Left ventricle myocardium inferior (tissue), 1 donor: ENCODE measurements at regions not wholly inside any gene's neighbourhood (a gene's known extent, or its start where the extent isn't known, plus 50 kb on each side); places are given as distances from the start of the nearest gene placed in this dataset.
"Not testable (repeated sequence)": the region's sequence is repeated elsewhere in the genome, so short reads cannot be mapped to it uniquely, and the experiment has no call there.

Experiments used
- DNase-seq: peaks from one replicate; pipeline ENCODE4 v3.0.0-alpha.2; 2020
- H3K27ac ChIP-seq: fragments of 200-600 bp; replicated peaks from 2 replicates; pipeline ENCODE4 v1.8.0; 2021
- H3K27me3 ChIP-seq: fragments of 200-600 bp; 2 replicates; pipeline ENCODE4 v1.8.0; 2021; ENCODE audit warnings: low read depth
- H3K36me3 ChIP-seq: fragments of 200-600 bp; 2 replicates; pipeline ENCODE4 v1.8.0; 2021
- H3K4me1 ChIP-seq: fragments of 200-600 bp; 2 replicates; pipeline ENCODE4 v1.8.0; 2021
- H3K4me3 ChIP-seq: fragments of 200-600 bp; 2 replicates; pipeline ENCODE4 v1.8.0; 2021; ENCODE audit warnings: mild to moderate bottlenecking, moderate library complexity
- H3K9me3 ChIP-seq: fragments of 200-600 bp; replicated peaks from 2 replicates; pipeline ENCODE4 v1.8.0; 2021
- CTCF ChIP-seq: fragments of 200-600 bp; IDR thresholded peaks from 2 replicates; pipeline ENCODE4 v1.8.0; 2021; ENCODE audit warnings: antibody characterized with exemption, mild to moderate bottlenecking, borderline replicate concordance
- intact Hi-C: fragments of 100-400 bp; cut with micrococcal nuclease; formaldehyde crosslinking; loops from one replicate; pipeline ENCODE4 v1.11.0; 2022
- donor health status: DM: no; HTN: yes; CAD: no; lungs with severe emphysema.

GRCh38 chr6:170089963-170090362, 200.9 kb downstream of the DLL1 start:
- peaks cover 15% of the 10 kb centered on the region for H3K4me1 ChIP-seq
- no peak overlapping the region for H3K4me3 ChIP-seq
- intact Hi-C loops: no loop called here
- H3K36me3 ChIP-seq: no peaks in the 10 kb centered on the region
- no peak overlapping the region for H3K27ac ChIP-seq
- H3K9me3 ChIP-seq: no peaks in the 10 kb centered on the region
- no peaks in the 10 kb centered on the region for H3K27me3 ChIP-seq
- no peak for TF ChIP-seq CTCF
- DNase-seq: no peak

GRCh38 chr6:170088582-170088955, 202.3 kb downstream of the DLL1 start:
- Histone ChIP-seq H3K36me3 (no peaks in the 10 kb centered on the region), H3K9me3 (no peaks in the 10 kb centered on the region), H3K4me3 (no peak overlapping the region), H3K27me3 (no peaks in the 10 kb centered on the region), H3K27ac (no peak overlapping the region), H3K4me1 (peaks cover 14% of the 10 kb centered on the region)
- no peak for DNase-seq
- no peak for TF ChIP-seq CTCF
- intact Hi-C loops: no loop called here

- DNase-seq: peak; percentile 13
- no peak for TF ChIP-seq CTCF
- H3K9me3 ChIP-seq: no peaks in the 10 kb centered on the region
- peaks cover 14% of the 10 kb centered on the region for H3K4me1 ChIP-seq
- no peak overlapping the region for H3K27ac ChIP-seq
- no peaks in the 10 kb centered on the region for H3K27me3 ChIP-seq
- H3K4me3 ChIP-seq: no peak overlapping the region
- intact Hi-C loops: no loop called here
- no peaks in the 10 kb centered on the region for H3K36me3 ChIP-seq
These were observed 202.8 kb downstream of the DLL1 start for GRCh38 chr6:170087941-170088581.

- H3K27me3 ChIP-seq, H3K36me3 ChIP-seq, H3K27ac ChIP-seq, H3K9me3 ChIP-seq, H3K4me3 ChIP-seq, intact Hi-C loops: not testable (repeated sequence)
- peak; percentile 14 for DNase-seq
- peaks cover 14% of the 10 kb centered on the region for H3K4me1 ChIP-seq
These were observed 203.5 kb downstream of the DLL1 start for GRCh38 chr6:170087421-170087780.

GRCh38 chr6:170086639-170087420, 204.0 kb downstream of the DLL1 start:
- no peak for TF ChIP-seq CTCF
- DNase-seq: peak; percentile 9
- peaks cover 2% of the 10 kb centered on the region for H3K27me3 ChIP-seq
- no peaks in the 10 kb centered on the region for H3K9me3 ChIP-seq
- H3K36me3 ChIP-seq: no peaks in the 10 kb centered on the region
- H3K4me1 ChIP-seq: peaks cover 14% of the 10 kb centered on the region
- intact Hi-C loops: no loop called here
- H3K27ac ChIP-seq: no peak overlapping the region
- no peak overlapping the region for H3K4me3 ChIP-seq
